Esophagus squamous epithelium (tissue), 5 donors: ENCODE measurements at regions not wholly inside any gene's neighbourhood (a gene's known extent, or its start where the extent isn't known, plus 50 kb on each side); places are given as distances from the start of the nearest gene placed in this dataset.
A peak's percentile ranks its signal among the peaks of the same experiment; 100 is the strongest.

Experiments
- DNase-seq: peaks from one replicate; lab custom pipeline; 2025; lab: John Stamatoyannopoulos, UW
- H3K27ac ChIP-seq, 4 donors: fragments of 200-600 bp; sonication (generic); one replicate each; pipeline ENCODE4 v1.5.1; 2016 to 2019; ENCODE audit warnings: mild to moderate bottlenecking in 1 of 4
- H3K27me3 ChIP-seq, 4 donors: fragments of 200-600 bp; sonication (generic); 1 replicate in 3 of 4; 2 replicates in 1 of 4; pipeline versions ENCODE4 v1.5.1 to v1.6.0; 2017 to 2021; ENCODE audit warnings: antibody characterized with exemption in 1 of 4
- H3K36me3 ChIP-seq, 3 donors: fragments of 200-600 bp; sonication (generic); one replicate each; pipeline ENCODE4 v1.5.1; 2016 to 2019
- H3K4me1 ChIP-seq, 3 donors: fragments of 200-600 bp; sonication (generic); one replicate each; pipeline ENCODE4 v1.5.1; 2017 to 2019
- H3K4me3 ChIP-seq, 4 donors: fragments of 200-600 bp; sonication (generic); 1 replicate in 3 of 4; 2 replicates in 1 of 4; pipeline ENCODE4 v1.5.1; 2016 to 2019; ENCODE audit warnings: mild to moderate bottlenecking in 2 of 4, moderate library complexity in 1 of 4
- H3K9me3 ChIP-seq, 3 donors: fragments of 200-600 bp; sonication (generic); one replicate each; pipeline ENCODE4 v1.5.1; 2016 to 2019
- POLR2A ChIP-seq, 4 donors: fragments of 450-650 bp; IDR thresholded peaks; one replicate each; pipeline ENCODE4 v1.6.1; 2017; ENCODE audit warnings: antibody characterized with exemption in 4 of 4, mild to moderate bottlenecking in 4 of 4, moderate library complexity in 3 of 4
- WGBS, 2 donors: methylation state at CpG; one replicate each; pipeline ENCODE4 v1.1.5; 2018; 5-methylcytosine and 5-hydroxymethylcytosine counted together
- intact Hi-C: fragments of 100-400 bp; cut with DNase I; formaldehyde crosslinking; loops from one replicate; pipeline ENCODE4 v1.15.0; 2022
- TF ChIP-seq, protein P1 (sequence below), 6 experiments: fragments of 450-650 bp in 4 of 6; fragments of 200-600 bp in 2 of 6; sonication (generic) in 2 of 6; IDR thresholded peaks; one replicate each; pipeline ENCODE4 v1.5.1; 2016 to 2019; ENCODE audit warnings: antibody characterized with exemption in 6 of 6, mild to moderate bottlenecking in 4 of 6, moderate library complexity in 4 of 6
- donor health status: DM: yes; HTN: yes; CAD: no.

DNA sequence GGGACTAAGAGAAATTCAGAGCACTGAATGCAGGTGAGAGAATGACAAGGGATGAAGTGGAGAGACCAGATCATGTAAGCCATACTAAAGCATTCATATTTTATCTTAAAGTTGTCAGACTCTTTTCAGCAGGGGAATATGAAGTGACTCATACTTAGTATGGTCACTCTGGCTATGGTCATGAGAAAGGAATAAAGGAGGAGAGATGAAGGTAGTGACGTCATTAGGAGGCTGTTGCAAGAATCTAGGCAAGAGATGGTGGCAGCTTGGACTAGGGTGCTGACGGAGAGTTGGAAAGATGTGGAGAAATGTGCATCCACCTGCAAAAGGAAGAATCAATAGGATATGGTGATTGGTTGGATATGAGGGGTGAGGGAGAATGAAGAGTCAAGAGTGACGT lies 203.2 kb upstream of the ACVR2A start:
- TF ChIP-seq, protein P1, sequence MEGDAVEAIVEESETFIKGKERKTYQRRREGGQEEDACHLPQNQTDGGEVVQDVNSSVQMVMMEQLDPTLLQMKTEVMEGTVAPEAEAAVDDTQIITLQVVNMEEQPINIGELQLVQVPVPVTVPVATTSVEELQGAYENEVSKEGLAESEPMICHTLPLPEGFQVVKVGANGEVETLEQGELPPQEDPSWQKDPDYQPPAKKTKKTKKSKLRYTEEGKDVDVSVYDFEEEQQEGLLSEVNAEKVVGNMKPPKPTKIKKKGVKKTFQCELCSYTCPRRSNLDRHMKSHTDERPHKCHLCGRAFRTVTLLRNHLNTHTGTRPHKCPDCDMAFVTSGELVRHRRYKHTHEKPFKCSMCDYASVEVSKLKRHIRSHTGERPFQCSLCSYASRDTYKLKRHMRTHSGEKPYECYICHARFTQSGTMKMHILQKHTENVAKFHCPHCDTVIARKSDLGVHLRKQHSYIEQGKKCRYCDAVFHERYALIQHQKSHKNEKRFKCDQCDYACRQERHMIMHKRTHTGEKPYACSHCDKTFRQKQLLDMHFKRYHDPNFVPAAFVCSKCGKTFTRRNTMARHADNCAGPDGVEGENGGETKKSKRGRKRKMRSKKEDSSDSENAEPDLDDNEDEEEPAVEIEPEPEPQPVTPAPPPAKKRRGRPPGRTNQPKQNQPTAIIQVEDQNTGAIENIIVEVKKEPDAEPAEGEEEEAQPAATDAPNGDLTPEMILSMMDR (IDR thresholded peaks at IDR 0.05), result no peak
- no peak for TF ChIP-seq POLR2A (IDR thresholded peaks at IDR 0.05)
- intact Hi-C loops, result no loop called here
- H3K4me3 ChIP-seq, result no peak overlapping the region
- H3K9me3 ChIP-seq, result no peaks in the 10 kb centered on the region
- H3K4me1 ChIP-seq, result peaks cover 0 to 9% (median 3%) of the 10 kb centered on the region in 3 donors
- WGBS, 2 donors, result 84 to 89% methylated on average over 3 of the region's 3 CpGs
- no peak for DNase-seq
- no peaks in the 10 kb centered on the region for H3K27me3 ChIP-seq
- H3K27ac ChIP-seq, result no peak overlapping the region
- H3K36me3 ChIP-seq, result no peaks in the 10 kb centered on the region

DNA sequence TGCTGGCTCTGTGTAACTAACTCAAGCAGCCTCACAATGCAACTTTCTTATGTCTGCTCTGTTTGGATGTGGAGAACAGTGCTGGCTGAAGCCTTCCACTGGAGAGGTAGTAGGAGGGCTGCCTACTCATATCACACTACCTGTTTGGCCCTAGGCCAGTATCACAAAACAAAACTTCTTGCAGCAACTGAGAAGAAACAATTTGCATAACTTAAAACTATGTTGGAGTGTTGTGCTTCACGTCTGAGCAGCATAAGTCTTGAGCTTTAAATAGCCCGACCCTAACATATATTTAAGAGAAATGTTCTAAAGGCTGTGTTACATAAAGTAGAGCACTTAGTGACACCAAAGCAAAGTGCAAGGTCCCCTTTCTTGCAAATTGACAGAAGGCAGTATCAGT lies 204.9 kb upstream of the ACVR2A start:
- H3K27ac ChIP-seq, result no peak overlapping the region
- no peaks in the 10 kb centered on the region for H3K9me3 ChIP-seq
- no peaks in the 10 kb centered on the region for H3K36me3 ChIP-seq
- no peak overlapping the region for H3K4me3 ChIP-seq
- WGBS, 2 donors, result 85 to 86% methylated on average over 2 of the region's 2 CpGs
- intact Hi-C loops, result no loop called here
- peaks cover 0 to 26% (median 17%) of the 10 kb centered on the region in 3 donors for H3K4me1 ChIP-seq
- no peak for DNase-seq
- H3K27me3 ChIP-seq, result no peaks in the 10 kb centered on the region
- TF ChIP-seq POLR2A (IDR thresholded peaks at IDR 0.05), result no peak
- TF ChIP-seq, protein P1 (IDR thresholded peaks at IDR 0.05), result no peak

DNA sequence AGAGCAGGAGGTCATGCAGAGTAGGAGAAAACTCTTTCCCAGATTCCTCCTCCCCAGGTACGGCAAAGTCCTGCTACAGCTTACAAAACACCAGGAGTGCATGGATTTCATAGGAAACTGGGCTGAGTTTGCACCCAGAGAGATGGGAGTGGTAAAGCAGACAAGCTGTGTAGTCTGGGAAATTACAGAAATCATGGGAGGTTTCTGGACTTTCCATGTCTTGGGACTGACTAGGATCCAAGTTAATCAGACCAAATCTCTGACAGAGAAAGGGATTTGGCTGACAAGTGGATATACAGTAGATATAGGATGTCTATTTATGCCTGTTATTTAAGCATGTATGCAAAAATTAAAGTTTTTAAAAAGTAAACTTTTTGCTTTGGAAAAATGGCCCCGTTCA lies 205.4 kb upstream of the ACVR2A start:
- intact Hi-C loops, result no loop called here
- WGBS, 2 donors, result 85 to 94% methylated on average over 2 of the region's 2 CpGs

DNA sequence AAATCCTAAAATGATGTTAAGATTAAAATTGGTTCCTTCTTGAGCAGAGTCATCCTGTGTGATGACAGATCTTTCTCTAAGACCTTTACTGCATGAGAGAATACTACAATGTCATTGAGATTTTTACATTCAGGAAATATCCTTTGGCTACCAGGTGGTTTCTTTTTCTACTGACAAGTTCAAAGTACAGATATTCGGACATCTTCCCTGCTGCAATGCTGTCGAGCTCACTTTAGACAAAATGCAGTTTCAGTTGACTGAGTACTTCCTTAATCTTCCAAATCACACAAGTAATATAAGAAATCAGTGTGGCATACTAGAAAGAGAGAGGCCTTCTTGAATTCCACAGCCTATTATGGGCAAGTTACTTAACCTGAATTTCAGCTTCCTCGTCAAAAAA lies 207.9 kb upstream of the ACVR2A start:
- TF ChIP-seq POLR2A (IDR thresholded peaks at IDR 0.05), result no peak
- TF ChIP-seq, protein P1 (IDR thresholded peaks at IDR 0.05), result no peak
- Histone ChIP-seq H3K27ac (peak overlapping the region in 3 of 4 donors; percentile 43 to 63 (median 47)), H3K4me3 (no peak overlapping the region), H3K9me3 (no peaks in the 10 kb centered on the region), H3K27me3 (no peaks in the 10 kb centered on the region), H3K36me3 (no peaks in the 10 kb centered on the region), H3K4me1 (peaks cover 0 to 26% (median 17%) of the 10 kb centered on the region in 3 donors)
- intact Hi-C loops, result no loop called here
- 21% methylated on average over 3 of the region's 3 CpGs for WGBS, 2 donors
- no peak for DNase-seq

More for the DNA sequence above, 205.4 kb upstream of the ACVR2A start:
- Histone ChIP-seq H3K4me3 (no peak overlapping the region), H3K4me1 (peaks cover 0 to 26% (median 17%) of the 10 kb centered on the region in 3 donors), H3K9me3 (no peaks in the 10 kb centered on the region), H3K27me3 (no peaks in the 10 kb centered on the region), H3K27ac (no peak overlapping the region), H3K36me3 (no peaks in the 10 kb centered on the region)
- no peak for TF ChIP-seq POLR2A (IDR thresholded peaks at IDR 0.05)
- TF ChIP-seq, protein P1 (IDR thresholded peaks at IDR 0.05), result no peak
- no peak for DNase-seq

DNA sequence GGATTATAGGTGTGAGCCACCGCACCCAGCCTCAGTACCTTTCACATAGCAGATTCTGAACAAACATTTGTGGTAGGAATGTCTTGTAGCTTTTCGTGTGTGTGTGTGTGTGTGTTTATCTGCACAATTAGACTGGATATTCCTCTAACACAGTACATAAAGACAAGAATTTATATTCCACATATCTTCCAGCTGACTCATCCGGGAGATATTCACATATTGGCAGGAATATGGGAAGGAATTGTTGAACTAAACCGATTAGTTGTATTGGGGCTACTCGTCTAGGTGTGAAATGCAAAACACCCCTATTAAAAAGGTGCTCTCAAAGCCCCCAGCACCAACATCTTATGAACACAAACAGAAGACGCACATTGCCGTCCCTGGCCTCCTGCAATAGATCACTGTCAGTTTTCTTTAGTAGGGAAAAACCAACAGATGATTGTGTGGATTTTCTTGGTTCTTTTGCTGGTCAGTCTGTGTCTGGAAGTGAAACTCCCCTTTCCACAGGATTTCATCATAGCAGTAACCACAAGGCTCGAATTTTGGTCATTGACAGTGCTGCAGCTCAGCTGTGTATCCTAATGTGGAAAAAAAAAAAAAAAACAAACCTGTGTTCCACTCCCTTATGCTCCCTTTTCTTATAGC lies 208.5 kb upstream of the ACVR2A start:
- Histone ChIP-seq H3K27me3 (no peaks in the 10 kb centered on the region), H3K9me3 (no peaks in the 10 kb centered on the region), H3K27ac (peak overlapping the region; percentile 26 to 63 (median 45)), H3K36me3 (no peaks in the 10 kb centered on the region), H3K4me1 (peaks cover 0 to 26% (median 17%) of the 10 kb centered on the region in 3 donors), H3K4me3 (no peak overlapping the region)
- TF ChIP-seq, protein P1 (IDR thresholded peaks at IDR 0.05), result no peak
- TF ChIP-seq POLR2A (IDR thresholded peaks at IDR 0.05), result no peak
- DNase-seq, result no peak
- intact Hi-C loops, result no loop called here
- 32 to 34% methylated on average over 8 of the region's 8 CpGs for WGBS, 2 donors
